Stimulated activated naive CD8-positive, alpha-beta T cell treated with anti-CD3 and anti-CD28 coated beads, Interleukin-15, Interleukin-2, amounts not matched to agents 100 U/mL and 50 U/mL, for 24 hours (primary cell): ENCODE measurements at regions not wholly inside any gene's neighbourhood (a gene's known extent, or its start where the extent isn't known, plus 50 kb on each side); places are given as distances from the start of the nearest gene placed in this dataset.
"Not testable (repeated sequence)": the region's sequence is repeated elsewhere in the genome, so short reads cannot be mapped to it uniquely, and the experiment has no call there.

Experiments used
- ATAC-seq: fragments of 150-1000 bp; cut with Tn5 transposase; one replicate; pipeline ENCODE4 v1.10.0; 2021
- DNase-seq: peaks from one replicate; pipeline ENCODE4 v3.0.0; 2021

DNA sequence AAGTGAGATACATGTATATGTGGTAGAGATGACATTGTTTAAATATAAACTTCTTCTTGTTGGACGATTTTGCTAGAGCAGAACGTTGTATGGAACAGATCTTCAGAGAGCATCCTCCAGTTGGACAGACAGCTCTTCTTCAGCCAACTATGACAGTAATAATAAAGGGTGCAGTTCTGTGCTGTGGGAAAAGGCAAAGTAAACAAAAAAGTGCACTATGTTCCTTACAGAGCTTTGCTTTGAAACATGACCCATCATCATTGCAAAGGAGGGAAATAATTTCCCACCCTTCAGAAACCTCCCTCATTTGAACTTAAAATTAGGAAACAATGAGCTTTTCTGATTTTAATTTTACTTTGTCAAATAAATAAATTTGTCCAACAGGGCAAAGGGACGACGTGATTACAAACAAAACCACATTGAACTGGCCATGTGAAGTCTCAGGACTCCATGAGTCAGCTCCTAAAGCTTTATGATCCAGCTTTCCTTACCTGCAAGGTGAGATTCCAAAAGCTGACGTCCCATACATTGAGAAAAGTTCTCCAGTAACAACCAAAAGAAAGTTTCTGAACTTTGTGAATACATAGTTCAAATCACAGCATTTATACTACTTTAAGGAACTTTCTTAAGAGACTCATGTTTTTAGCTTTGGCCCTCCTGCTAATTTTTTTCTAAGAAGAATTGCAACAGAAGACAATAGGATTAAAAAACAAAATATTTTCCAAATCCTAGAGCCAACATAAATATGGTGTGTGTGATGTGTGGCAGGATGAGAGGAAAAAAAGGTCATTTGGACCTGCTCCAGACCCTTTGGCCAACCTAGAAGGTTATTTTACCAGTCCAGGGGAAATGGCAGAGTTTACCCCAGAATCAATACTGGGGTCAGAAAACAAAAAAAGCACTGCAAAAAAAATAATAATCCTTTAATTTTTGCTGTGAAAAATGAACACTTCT, 565.4 kb upstream of the NRP1 start:
- no peak for DNase-seq
- ATAC-seq: no peak

DNA sequence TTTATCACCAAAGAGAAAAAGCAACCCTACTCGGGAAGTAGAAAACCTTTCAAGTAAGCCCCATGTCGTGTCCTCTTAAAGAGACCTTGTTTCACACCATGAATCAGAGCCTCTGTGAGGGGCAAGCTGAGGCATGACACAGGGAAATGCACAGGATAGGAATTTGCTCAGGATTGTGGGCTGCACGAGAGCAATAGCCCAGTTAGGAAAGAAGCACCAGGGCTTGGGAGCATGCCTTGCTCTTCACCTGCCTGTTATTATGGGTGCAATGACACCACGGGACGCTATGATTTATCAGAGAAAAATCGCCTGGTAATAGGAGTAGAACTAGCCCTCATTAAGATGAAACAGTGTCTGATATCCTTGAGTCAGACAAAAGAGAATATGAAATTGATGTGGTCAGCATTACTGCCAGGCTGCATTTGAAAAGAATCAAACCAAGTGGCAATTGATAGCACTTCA, 562.9 kb upstream of the NRP1 start:
- DNase-seq (no peak), ATAC-seq (no peak)

DNA sequence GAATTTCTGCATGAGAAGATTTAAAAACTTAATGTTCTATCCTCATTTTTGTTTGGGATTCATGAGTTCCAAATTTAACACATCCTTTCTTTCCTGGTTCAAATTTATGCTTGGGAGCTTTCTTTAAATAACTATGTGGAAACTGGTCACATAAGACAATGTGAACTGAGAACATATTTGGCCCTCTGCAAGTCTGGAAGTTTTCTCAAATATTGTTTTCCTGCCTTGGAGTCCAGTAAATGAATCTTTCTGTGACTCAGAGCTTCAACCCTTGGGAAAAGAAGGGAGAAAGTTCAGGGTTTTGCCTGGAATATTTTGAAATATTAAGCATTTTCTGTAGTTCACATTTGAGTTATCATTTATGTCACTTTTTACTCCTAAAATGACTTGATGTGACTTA, 559.0 kb upstream of the NRP1 start:
- no peak for DNase-seq
- no peak for ATAC-seq

DNA sequence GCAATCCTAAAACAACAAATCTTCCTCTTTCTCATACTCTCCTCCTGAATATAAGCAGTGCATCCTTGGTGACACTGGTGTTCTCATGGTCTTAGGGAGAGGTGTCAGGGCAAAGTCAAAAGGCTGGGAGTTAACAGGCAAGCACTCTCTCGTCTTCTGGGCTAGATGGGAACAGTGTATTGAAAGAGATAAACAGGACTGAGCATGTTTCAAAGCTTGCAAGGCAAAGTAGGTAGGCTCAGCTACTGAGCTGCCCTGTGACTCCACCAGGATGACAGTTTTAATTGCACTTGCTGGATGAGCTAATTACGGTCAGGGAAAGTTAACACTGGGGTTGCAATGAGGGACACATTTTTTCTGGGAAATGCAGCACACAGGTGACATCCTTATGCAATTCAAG, 554.9 kb upstream of the NRP1 start:
- no peak for ATAC-seq
- no peak for DNase-seq

DNA sequence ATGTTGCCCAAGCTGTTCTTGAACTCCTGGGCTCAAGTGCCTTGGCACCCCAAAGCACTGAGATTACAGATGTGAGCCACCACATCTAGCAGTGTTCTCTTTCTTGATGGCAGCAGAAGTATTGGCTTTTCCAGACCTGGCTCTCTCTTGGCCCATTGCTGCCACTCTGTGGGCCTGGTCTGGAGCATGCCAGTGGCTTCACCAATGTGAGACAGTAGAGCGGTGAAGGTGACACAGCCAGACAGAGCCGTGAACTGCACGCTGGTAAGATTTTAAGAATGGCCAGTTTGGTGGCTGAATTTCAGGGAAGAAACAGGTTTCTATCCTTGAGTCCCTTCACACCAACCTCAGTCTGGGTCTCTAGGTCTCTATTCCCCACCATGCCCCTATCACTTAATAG, 552.7 kb upstream of the NRP1 start:
- ATAC-seq: no peak
- DNase-seq: no peak

DNA sequence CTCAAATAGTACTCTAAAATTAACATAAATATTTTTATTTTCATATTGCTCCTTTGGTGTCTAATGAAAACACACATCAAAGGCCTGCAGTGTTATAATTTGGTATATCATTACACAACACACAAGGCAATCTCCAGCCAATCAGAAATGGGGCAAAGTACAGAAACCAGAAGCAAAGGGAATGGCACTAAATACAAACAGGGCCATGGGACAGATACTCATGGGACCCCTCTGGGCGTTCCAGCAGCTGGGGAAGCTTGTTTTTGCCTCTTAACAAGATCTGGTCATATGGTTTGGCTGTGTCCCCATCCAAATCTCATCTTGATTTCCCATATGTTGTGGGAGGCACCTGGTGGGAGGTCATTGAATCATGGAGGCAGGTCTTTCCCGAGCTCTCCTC, 551.8 kb upstream of the NRP1 start:
- DNase-seq (no peak), ATAC-seq (no peak)

DNA sequence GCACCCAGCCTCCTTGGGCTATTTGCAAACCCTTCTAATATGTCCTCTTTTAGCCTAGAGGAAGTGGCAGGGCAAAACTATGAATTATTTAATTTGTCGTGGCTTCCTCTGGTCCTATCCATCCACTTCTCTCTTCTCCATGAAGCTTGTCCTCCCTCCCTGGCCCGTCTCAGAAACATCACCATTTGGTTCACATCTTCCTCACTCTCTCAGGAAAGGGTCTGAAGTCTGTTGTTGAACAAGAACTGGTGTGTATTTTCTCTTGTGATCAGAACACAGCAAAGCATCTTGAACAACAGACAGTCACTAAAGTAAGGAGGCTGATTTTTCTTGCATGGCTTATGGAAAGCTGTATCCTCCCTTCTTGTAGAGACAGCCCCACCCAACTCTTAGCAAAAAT, 550.1 kb upstream of the NRP1 start:
- ATAC-seq (no peak), DNase-seq (no peak)

DNA sequence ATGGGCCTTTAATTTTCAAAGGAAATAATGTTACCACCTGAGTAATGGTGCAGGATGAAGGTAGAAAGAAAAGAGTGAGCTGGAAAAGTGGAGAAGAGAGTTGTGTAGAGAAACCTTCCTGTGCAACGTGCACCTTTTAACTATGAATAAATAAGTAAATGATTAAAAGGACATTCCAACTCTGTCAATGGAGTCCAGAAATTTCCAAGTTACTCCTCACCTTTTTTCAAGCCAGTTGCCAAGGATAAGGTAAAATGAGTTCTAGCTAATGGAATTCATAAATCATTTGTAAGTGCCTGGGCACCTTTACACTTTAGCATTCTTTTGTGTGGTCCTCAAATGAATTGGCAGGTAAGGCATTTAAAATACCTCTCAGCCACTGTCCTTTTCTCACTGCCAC, 549.4 kb upstream of the NRP1 start:
- DNase-seq: no peak
- no peak for ATAC-seq

DNA sequence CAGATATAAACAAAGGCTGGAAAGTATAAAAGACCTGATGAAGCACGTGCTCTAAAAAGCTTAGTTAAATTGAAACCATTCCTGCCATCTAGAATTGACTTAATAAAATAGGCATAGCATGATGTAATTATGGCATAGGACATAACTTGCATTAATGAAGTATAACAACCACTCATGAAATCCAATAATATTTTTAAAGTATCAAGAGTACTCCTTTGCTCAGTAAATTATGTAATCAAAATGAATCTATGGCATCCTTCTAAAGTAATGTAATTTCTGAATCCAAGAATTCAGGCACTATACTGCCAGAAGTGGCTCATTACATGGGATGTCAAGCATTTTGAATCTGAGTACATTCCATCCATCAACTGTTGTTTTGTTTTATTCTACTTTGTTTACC, 548.5 kb upstream of the NRP1 start:
- no peak for DNase-seq
- ATAC-seq: no peak

DNA sequence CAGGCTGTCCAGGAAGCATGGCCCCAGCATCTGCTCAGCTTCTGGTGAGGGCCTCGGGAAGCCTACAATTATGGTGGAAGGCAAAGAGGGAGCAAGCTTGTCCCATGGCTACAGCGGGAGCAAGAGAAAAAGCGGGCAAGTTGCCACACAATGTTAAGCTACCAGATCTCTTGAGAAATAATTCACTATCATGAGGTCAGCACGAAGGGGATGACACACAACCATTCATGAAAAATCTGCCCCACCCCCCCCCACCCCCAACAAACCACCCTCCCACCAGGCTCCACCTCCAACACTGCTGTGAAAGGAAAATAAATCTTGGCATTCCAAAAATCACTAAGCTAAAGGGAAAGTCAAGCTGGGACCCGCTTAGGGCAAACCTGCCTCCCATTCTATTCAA, 545.8 kb upstream of the NRP1 start:
- ATAC-seq (no peak), DNase-seq (no peak)

DNA sequence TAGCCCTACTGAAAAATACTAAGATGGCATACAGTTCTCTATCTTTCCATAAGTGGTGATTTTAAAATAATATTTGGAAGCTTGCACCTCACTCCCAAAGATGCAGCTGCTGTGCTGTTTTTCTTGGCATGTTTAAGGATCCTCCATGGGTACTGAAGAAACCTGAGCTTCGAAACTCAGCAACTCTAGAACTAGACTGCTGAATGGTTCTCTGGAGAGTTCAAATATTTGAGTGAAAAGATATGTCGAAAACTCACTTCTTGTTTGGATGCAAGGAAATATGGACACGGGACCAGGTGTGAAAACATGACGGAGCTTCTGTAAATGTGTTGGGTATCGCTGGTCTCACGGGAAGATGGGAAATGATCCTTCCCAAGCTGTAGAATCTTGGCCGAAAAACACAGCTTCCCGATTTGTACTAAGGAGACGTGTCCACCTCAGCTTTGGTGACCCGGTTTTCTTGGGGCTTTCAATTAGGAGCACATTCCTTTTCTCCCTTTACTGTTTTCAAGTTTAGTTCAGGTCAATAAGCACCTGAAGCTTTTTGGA, 543.8 kb upstream of the NRP1 start:
- ATAC-seq (no peak), DNase-seq (no peak)

DNA sequence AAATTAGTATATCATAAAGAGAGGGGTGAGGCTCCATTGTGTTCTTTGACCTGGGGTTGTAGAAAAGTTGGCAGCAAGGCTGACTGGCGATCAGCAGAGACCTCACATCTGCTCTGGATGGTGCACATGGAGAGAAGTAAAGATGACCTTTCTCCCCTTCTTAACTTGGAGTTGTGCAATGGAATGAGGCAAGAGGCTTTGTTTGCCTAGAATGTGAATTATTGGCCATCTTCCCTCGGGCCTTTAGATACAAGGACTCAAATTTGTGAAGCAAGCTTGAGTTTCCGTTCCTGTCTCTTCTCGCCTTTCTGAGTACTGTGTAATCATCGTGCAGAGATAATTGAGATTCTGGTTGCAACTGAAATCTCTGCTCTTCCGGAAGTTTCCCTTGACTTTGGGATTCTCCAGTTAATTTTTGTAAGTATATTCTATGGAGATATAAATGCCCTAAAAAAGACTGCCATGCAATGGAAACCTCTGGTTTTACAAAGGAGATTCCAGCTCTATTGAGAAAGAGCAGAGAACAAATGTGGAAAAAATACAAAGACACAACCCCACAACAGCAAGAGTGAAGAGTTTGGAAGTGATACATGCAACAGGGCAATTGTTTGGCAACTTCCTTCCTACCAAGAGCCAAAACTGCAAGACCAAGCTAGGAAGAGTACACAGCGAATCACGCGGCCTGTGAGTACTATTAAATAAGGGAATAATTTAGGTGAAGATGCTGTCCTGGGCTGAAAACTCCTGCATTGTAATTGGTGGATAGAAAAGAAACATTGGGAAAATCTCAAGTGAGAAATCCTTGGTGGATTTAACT, 542.3 kb upstream of the NRP1 start:
- DNase-seq: no peak
- ATAC-seq: no peak

DNA sequence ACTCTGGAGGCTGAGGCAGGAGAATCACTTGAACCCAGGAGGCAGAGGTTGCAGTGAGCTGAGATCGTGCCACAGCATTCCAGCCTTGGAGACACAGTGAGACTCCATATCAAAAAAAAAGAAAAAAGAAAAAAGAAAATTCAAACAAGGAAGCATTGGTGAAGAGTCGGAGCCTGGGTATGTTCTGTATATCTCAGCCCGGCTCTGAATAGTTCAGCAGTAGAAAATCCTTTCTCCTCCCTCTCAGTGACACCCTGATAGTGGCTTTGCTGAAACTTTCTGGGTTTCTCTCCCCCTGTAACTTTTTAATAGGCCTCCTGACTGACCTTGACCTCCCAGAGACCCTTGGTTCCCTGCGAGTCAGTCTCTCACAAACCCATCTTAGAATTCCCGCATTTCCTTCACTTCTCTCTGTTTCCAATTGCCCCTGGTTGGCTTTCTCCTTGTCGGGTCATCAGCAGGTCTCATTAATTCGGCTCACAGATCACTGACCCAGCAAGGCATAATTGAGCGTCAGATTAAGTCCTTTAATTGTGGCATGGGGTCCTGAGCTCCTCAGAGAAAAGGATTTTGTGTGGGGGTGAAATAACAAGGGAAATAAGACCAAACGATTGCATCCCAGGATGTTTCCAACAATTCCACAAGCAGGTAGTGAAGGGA, 541.6 kb upstream of the NRP1 start:
- no peak for DNase-seq
- no peak for ATAC-seq

DNA sequence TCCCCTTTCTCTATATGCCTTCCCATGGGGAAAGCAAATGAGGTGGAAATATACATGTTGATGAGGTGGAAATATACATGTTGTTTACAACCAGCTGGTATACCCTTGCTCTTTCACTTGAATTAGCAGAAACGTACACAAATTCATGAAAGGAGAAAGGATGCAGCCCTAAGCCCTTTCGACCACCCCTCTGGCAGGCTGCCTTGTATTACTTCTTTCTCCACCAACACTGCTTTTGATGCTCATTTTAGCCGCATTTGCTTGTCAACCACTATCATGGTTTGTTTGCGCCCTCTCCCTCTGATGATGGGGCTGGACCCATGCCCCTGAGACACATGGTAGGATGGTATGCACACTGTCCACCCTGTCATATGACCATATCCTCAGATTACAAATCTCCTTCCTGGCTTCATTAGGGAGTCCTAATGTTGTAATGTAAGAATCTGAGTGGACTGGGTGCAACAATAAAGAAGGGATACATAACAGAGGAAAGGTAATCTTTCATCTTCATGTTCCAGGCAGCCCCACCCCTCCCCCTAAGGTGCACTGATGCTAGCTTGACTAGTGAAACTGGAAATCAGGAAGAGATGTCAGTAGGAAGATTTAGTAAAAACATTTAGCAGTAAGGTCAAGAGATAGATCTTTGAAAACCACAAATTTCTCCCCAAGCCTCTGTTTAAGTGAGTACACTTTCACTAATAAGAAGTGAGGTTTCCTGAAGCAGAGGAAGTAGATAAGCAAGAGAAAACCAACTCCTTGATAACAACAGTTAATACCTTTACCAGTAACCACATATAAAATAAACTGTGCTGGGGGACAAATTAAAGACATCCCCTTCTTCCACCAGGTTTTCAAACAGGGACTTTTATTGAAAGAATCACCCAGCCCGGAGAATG, 536.8 kb upstream of the NRP1 start:
- DNase-seq: no peak
- no peak for ATAC-seq

DNA sequence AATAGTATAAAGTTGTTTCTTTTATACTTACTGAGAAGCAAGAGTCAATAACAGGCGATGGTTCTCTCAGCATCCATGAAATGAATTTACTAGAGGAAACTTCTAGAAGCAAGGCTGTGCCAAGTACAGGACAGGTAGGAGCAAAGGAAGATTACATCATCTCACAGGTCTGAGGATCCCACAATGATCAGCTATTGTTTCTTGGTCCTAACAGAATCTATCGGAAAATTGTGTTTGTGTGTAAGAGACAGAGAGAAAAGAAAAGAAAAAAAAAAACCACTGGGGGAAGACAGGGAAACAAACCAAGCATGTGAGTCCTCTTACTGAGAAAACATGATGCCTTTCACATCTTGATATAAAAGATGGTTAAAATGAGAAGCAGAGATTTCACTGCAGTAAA, 535.0 kb upstream of the NRP1 start:
- ATAC-seq: no peak
- no peak for DNase-seq

DNA sequence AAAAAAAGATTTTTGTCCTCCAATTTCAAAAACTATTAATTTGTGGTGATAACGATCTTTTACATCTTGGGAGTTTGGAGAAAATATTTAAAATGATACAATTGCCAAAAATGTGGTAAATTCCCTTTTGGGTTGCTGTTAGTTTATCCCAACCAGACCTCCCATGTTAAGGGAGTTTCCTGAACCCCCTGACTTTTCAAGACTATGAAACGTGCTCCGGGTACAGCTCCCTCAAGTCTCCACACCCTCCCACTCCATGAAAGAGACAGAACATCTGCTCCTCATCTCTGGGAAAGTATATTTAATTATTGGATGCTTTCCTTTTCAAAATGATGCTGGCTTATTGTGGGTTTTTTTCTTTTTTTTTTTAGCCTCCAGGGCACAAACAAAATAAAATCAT, 534.6 kb upstream of the NRP1 start:
- ATAC-seq: no peak
- no peak for DNase-seq

DNA sequence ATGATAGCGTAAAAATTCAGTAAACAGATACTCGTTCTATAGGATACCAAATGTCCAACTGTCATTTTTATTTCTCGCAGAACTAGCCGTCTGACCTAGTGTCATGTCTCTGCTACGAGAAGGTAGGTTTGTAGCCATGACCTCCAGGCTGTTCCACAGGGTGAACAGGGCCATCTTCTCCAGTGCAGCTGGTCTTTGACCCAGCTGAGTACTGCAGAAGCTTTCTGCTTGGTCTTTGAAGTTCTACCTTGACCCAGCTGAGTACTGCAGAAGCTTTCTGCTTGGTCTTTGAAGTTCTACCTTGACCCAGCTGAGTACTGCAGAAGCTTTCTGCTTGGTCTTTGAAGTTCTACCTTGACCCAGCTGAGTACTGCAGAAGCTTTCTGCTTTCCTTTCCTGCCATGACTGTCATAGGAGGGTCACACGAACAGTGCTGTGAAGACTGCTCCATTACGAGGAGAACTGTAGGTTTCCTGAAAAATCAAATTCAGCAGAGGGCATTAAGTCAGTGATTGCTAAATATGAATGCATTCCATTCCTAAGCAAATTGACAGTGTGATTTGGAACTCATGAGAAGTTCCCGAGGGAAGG, 532.8 kb upstream of the NRP1 start:
- not testable (repeated sequence) for ATAC-seq, DNase-seq

DNA sequence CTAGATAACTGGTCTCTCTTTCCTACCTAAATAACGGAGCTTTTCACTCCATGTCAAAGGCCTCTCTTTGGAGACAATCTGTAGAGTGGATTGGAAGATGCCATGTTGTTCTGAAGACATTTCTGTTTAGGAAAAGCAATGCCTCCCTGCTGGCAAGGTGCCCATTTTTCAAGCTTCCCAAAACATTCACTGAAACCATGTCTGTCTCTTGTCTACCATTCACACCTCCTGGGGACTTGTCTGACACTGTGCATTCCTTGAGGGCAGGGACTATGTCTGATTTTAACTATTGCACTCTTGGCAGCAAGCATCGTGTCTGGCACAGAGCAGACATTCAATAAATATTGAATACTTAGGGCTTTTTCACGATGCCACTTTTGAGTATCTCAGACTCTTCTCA, 528.9 kb upstream of the NRP1 start:
- ATAC-seq (no peak), DNase-seq (no peak)

DNA sequence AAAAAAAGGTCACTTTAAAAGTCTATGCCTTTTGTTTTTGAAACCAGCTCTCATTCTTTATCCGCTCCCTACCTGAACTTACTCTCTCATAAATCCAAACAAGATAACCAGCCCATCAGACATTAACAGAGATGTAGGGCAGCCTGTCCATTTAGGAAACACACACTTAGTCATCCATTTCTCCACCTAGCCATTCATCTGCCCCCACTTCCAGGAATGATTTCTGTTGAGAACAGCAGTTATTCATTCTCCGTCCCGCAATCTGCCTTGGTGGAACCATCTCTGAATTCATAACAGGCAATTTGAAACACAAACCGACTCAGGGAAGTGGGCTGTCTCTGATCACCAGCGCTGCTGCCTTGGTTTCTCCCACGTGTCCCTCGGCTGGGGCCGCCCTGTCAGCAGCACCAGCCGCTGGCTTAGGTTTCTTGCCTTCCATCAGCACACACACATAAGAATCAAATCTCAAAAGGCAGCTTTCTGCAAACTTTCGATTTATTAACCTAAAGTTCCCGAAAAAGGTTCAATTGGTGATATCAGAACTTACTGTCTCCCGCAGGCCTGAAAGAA, 528.2 kb upstream of the NRP1 start:
- no peak for DNase-seq
- no peak for ATAC-seq

DNA sequence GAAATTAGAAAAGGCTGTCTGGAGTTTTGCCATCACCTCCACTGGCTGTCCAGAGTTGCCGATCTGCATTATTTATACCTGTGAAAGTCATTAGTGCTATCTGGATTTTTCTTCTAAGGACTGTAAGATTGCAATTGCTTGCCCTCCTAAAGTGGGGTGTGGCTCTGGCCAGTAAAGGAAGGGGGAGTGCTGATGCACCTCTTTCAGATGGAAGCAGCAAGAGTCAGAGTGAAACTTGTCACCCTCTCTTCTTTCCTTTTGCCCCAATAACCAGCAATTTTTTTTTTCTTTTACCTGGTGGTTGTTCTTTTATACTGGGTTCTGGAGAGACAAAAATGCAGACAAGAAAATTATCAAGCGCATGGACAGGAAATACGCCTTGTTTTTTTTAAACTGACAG, 527.4 kb upstream of the NRP1 start:
- DNase-seq (no peak), ATAC-seq (no peak)
